ENCODE measurements at regions not wholly inside any gene's neighbourhood (a gene's known extent, or its start where the extent isn't known, plus 50 kb on each side); places are given as distances from the start of the nearest gene placed in this dataset.

GRCh38 chr7:41835976-41836530 lies 133.2 kb upstream of the INHBA start:
- POLR2A ChIA-PET, result no interaction called here
- H3K36me3 ChIP-seq (ENCODE audit: control insufficient read depth, insufficient read depth, low read length), result no peaks in the 10 kb centered on the region
- no peaks in the 10 kb centered on the region for H3K27me3 ChIP-seq (ENCODE audit: control insufficient read depth, insufficient read depth, low read length)
- H3K4me3 ChIP-seq (ENCODE audit: low read depth, low read length), result no peak overlapping the region
- TF ChIP-seq, protein P1, sequence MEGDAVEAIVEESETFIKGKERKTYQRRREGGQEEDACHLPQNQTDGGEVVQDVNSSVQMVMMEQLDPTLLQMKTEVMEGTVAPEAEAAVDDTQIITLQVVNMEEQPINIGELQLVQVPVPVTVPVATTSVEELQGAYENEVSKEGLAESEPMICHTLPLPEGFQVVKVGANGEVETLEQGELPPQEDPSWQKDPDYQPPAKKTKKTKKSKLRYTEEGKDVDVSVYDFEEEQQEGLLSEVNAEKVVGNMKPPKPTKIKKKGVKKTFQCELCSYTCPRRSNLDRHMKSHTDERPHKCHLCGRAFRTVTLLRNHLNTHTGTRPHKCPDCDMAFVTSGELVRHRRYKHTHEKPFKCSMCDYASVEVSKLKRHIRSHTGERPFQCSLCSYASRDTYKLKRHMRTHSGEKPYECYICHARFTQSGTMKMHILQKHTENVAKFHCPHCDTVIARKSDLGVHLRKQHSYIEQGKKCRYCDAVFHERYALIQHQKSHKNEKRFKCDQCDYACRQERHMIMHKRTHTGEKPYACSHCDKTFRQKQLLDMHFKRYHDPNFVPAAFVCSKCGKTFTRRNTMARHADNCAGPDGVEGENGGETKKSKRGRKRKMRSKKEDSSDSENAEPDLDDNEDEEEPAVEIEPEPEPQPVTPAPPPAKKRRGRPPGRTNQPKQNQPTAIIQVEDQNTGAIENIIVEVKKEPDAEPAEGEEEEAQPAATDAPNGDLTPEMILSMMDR (IDR thresholded peaks at IDR 0.05; ENCODE audit: insufficient read depth, low read depth, low read length), result no peak
- CTCF ChIA-PET, result interaction anchor here (1.3 kb wide), 1 partner anchor 10 kb away, joined by 3 read pairs; no protein-coding TSS in a partner anchor
- no peak for DNase-seq (ENCODE audit: low read depth)

- H3K27me3 ChIP-seq (ENCODE audit: control insufficient read depth, insufficient read depth, low read length), result no peaks in the 10 kb centered on the region
- ChIA-PET CTCF (interaction anchor here (1.3 kb wide), 1 partner anchor 9 kb away, joined by 3 read pairs; no protein-coding TSS in a partner anchor), POLR2A (no interaction called here)
- no peak overlapping the region for H3K4me3 ChIP-seq (ENCODE audit: low read depth, low read length)
- H3K36me3 ChIP-seq (ENCODE audit: control insufficient read depth, insufficient read depth, low read length), result no peaks in the 10 kb centered on the region
- TF ChIP-seq, protein P1 (IDR thresholded peaks at IDR 0.05; ENCODE audit: insufficient read depth, low read depth, low read length), result no peak
- no peak for DNase-seq (ENCODE audit: low read depth)
These were observed 132.2 kb upstream of the INHBA start for GRCh38 chr7:41834805-41835694.

DNA sequence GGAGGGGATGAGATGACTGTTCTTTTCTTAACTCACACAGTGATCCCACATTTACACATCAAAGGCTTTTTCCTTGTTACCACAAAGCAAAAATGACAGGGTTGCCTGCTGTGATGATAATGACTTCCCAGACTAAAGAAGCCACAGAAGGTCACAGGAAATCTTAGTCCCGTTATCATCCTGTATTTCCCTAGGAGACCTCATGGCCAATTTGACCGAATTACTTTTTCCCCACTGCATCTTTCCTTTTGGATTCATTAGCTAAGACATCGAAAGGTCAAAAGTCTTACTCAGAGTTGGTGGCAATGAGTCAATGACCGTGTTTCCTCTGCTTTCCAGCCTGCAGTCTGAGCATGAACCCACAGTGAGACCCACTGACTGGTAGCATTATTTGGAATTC lies 130.1 kb upstream of the INHBA start:
- ChIA-PET CTCF (no interaction called here), POLR2A (interaction anchor here (0.6 kb wide), 1 partner anchor 1036 kb away, joined by 3 read pairs; no protein-coding TSS in a partner anchor)
- DNase-seq (ENCODE audit: low read depth), result no peak
- no peaks in the 10 kb centered on the region for H3K27me3 ChIP-seq (ENCODE audit: control insufficient read depth, insufficient read depth, low read length)
- TF ChIP-seq, protein P1 (IDR thresholded peaks at IDR 0.05; ENCODE audit: insufficient read depth, low read depth, low read length), result no peak
- no peaks in the 10 kb centered on the region for H3K36me3 ChIP-seq (ENCODE audit: control insufficient read depth, insufficient read depth, low read length)
- no peak overlapping the region for H3K4me3 ChIP-seq (ENCODE audit: low read depth, low read length)

DNA sequence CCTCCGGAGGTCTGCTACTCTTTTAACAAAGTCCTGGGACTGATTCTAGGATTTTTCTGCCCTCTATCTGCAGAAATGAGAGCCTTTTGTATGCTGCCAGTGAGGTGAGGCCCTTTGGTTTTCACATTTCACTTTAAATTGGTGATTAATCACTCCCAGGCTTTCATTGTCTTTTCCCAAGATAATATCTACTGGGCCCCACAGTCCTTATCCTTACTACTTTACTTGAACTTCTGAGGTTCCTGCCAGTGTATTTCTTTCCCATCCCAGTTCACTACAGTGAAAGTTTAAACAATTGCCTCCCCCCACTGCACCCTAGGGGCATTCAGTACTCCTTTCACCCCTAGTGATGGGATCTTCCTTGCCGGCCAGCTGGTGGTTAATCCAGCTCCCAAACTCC lies 127.4 kb upstream of the INHBA start:
- no peak for DNase-seq (ENCODE audit: low read depth)

DNA sequence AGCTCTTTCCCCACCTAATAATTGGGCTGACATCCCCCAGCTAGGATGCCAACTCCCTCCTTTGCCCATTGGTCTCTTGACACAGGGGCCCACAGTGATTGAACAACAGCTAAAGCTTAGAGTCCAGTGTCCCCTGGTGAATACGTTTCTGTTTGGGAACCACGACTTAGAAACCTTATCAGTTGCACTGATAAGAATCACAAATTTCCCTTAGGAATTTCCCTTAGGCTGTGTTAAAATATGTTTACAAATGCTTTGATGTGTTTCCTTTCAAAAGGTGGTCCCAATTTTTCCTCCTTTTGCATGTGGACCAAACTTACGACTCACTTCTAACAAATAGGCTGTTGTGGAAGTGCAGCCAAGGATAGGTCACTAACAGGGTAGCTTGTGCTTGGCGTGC lies 126.0 kb upstream of the INHBA start:
- ChIA-PET POLR2A (no interaction called here), CTCF (interaction anchor here (0.9 kb wide), 1 partner anchor 26 kb away, joined by 3 read pairs; no protein-coding TSS in a partner anchor)
- DNase-seq (ENCODE audit: low read depth), result no peak

More for the DNA sequence above, 127.4 kb upstream of the INHBA start:
- TF ChIP-seq, protein P1 (IDR thresholded peaks at IDR 0.05; ENCODE audit: insufficient read depth, low read depth, low read length), result no peak
- Histone ChIP-seq H3K4me3 (ENCODE audit: low read depth, low read length) (no peak overlapping the region), H3K36me3 (ENCODE audit: control insufficient read depth, insufficient read depth, low read length) (no peaks in the 10 kb centered on the region), H3K27me3 (ENCODE audit: control insufficient read depth, insufficient read depth, low read length) (no peaks in the 10 kb centered on the region)
- CTCF ChIA-PET, result interaction anchor here (1.1 kb wide), 1 partner anchor 350 kb away, joined by 3 read pairs; no protein-coding TSS in a partner anchor
- POLR2A ChIA-PET, result interaction anchor here (0.7 kb wide), 1 partner anchor 30 kb away, joined by 4 read pairs; no protein-coding TSS in a partner anchor

More for the DNA sequence above, 126.0 kb upstream of the INHBA start:
- no peaks in the 10 kb centered on the region for H3K27me3 ChIP-seq (ENCODE audit: control insufficient read depth, insufficient read depth, low read length)
- TF ChIP-seq, protein P1 (IDR thresholded peaks at IDR 0.05; ENCODE audit: insufficient read depth, low read depth, low read length), result no peak
- no peak overlapping the region for H3K4me3 ChIP-seq (ENCODE audit: low read depth, low read length)
- no peaks in the 10 kb centered on the region for H3K36me3 ChIP-seq (ENCODE audit: control insufficient read depth, insufficient read depth, low read length)

All from BJ (cell line).